CD4-positive, alpha-beta memory T cell (primary cell): ENCODE measurements at regions not wholly inside any gene's neighbourhood (a gene's known extent, or its start where the extent isn't known, plus 50 kb on each side); places are given as distances from the start of the nearest gene placed in this dataset.
A peak's percentile ranks its signal among the peaks of the same experiment; 100 is the strongest.

ENCODE experiments used
- CTCF ChIA-PET: fragments of 350-600 bp; sonication (Branson Sonifier 250); formaldehyde crosslinking; loops from one replicate; lab custom pipeline; 2021; ENCODE audit warnings: inconsistent platforms; ENCODE audit not compliant: partially characterized antibody; lab: Charles Lee
- POLR2A ChIA-PET: fragments of 350-600 bp; sonication (Branson Sonifier 250); formaldehyde crosslinking; loops from one replicate; lab custom pipeline; 2021; ENCODE audit not compliant: partially characterized antibody; lab: Charles Lee
- DNase-seq, 5 donors: peaks; one replicate each; pipeline versions ENCODE4 v3.0.0 to v3.0.0-alpha.2; 2020 to 2022; ENCODE audit warnings: mixed read lengths in 1 of 5
- H3K27ac ChIP-seq: one replicate; pipeline ENCODE4 v1.7.0; 2013; ENCODE audit warnings: low read depth, low read length
- H3K27me3 ChIP-seq: 2 replicates; pipeline ENCODE4 v1.7.0; 2013; ENCODE audit warnings: mild to moderate bottlenecking, low read length, moderate library complexity; ENCODE audit not compliant: insufficient read depth
- H3K36me3 ChIP-seq: 2 replicates; pipeline ENCODE4 v1.7.0; 2013; ENCODE audit warnings: mild to moderate bottlenecking, low read length, moderate library complexity; ENCODE audit not compliant: insufficient read depth
- H3K4me1 ChIP-seq: 2 replicates; pipeline ENCODE4 v1.7.0; 2013; ENCODE audit warnings: mild to moderate bottlenecking, low read length, moderate library complexity; ENCODE audit not compliant: insufficient read depth
- H3K4me3 ChIP-seq, 2 donors: one replicate each; pipeline ENCODE4 v1.7.0; 2013; ENCODE audit warnings: low read length in 2 of 2, mild to moderate bottlenecking in 1 of 2
- H3K9me3 ChIP-seq, 2 donors: one replicate each; pipeline ENCODE4 v1.7.0; 2013; ENCODE audit warnings: low read length in 2 of 2, control low read depth in 1 of 2; ENCODE audit not compliant: control insufficient read depth in 1 of 2
- H3K27ac Mint-ChIP-seq, 7 donors: one replicate each; pipeline ENCODE4 v1.8.0; 2020 to 2021; ENCODE audit warnings: mixed read lengths in 7 of 7, mild to moderate bottlenecking in 6 of 7, inconsistent platforms in 3 of 7, moderate library complexity in 3 of 7
- H3K27me3 Mint-ChIP-seq, 2 donors: one replicate each; pipeline ENCODE4 v1.8.0; 2020 to 2021; ENCODE audit warnings: mixed read lengths in 2 of 2
- H3K36me3 Mint-ChIP-seq, 2 donors: one replicate each; pipeline ENCODE4 v1.8.0; 2020 to 2021; ENCODE audit warnings: mixed read lengths in 2 of 2, inconsistent platforms in 1 of 2, mild to moderate bottlenecking in 1 of 2
- H3K4me1 Mint-ChIP-seq, 4 donors: one replicate each; pipeline ENCODE4 v1.8.0; 2020 to 2021; ENCODE audit warnings: mixed read lengths in 4 of 4, mild to moderate bottlenecking in 1 of 4
- H3K4me3 Mint-ChIP-seq, 8 donors: one replicate each; pipeline ENCODE4 v1.8.0; 2020 to 2021; ENCODE audit warnings: mixed read lengths in 8 of 8, mild to moderate bottlenecking in 7 of 8, moderate library complexity in 6 of 8, inconsistent platforms in 3 of 8
- H3K9me3 Mint-ChIP-seq, 8 donors: one replicate each; pipeline ENCODE4 v1.8.0; 2020 to 2021; ENCODE audit warnings: mixed read lengths in 8 of 8, mild to moderate bottlenecking in 5 of 8, inconsistent platforms in 3 of 8, moderate library complexity in 1 of 8
- intact Hi-C: fragments of 100-400 bp; cut with micrococcal nuclease; formaldehyde crosslinking; loops from one replicate; pipeline ENCODE4 v1.15.1; 2023

DNA sequence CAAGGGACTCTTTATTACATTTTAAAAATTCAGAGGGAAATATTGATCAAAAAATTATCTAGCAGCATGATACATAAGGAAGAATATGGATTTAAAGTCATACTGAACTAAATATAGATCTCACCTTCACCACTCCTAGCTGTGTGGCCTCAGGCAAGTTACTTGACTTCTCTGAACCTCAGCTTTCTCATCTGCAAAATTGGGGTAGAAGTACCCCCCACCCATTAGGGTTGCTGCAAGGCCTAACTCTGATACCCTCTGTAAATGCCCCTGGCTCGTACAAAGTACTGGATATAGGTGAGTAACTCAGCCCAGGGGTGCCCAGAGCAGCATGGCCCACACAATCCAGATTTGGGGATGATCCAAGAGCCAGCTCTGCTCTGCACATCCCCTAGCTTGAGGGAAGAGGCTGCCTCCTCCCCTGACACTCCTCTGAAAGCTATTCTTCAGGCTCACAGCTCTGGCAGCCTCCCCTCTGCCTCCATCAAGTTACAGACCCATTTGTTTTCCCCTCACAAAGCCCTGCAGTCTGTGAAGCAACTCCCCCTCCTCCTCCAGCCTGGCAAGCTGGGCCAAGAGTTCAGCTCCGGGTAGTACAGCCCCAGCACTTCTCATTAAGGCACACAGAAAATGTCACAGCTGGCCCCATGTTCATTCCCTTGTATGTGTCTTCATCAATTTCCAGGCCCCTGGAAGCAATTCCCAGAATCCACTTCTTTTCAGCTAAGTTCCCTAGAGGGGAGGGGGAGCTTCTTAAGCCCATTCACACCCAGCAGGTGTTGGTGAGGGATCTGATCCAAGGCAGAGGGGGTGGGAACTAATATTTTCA is 143.7 kb downstream of the PLPP3 start:
- CTCF ChIA-PET = interaction anchor here (0.7 to 1.4 kb wide), 2 partner anchors 9 to 12 kb away, joined by 3 read pairs; no protein-coding TSS in a partner anchor
- peaks cover 0 to 2% of the 10 kb centered on the region in 2 donors for H3K27me3 Mint-ChIP-seq
- no peaks in the 10 kb centered on the region for H3K27me3 ChIP-seq
- H3K27ac ChIP-seq = no peak overlapping the region
- H3K9me3 Mint-ChIP-seq = peaks cover 0 to 2% (median under 1%) of the 10 kb centered on the region in 8 donors
- no peaks in the 10 kb centered on the region for H3K4me1 Mint-ChIP-seq
- intact Hi-C loops = no loop called here
- H3K36me3 Mint-ChIP-seq = no peaks in the 10 kb centered on the region
- no peak for DNase-seq
- H3K4me3 Mint-ChIP-seq = no peak overlapping the region
- no peaks in the 10 kb centered on the region for H3K4me1 ChIP-seq
- H3K36me3 ChIP-seq = no peaks in the 10 kb centered on the region
- no peak overlapping the region for H3K4me3 ChIP-seq
- H3K27ac Mint-ChIP-seq = no peak overlapping the region
- POLR2A ChIA-PET = no interaction called here
- H3K9me3 ChIP-seq = no peaks in the 10 kb centered on the region

- Mint-ChIP-seq H3K27me3 (peaks cover 0 to 2% of the 10 kb centered on the region in 2 donors), H3K9me3 (peaks cover 0 to 2% (median under 1%) of the 10 kb centered on the region in 8 donors), H3K4me1 (no peaks in the 10 kb centered on the region), H3K4me3 (no peak overlapping the region), H3K27ac (no peak overlapping the region), H3K36me3 (no peaks in the 10 kb centered on the region)
- intact Hi-C loops = no loop called here
- Histone ChIP-seq H3K36me3 (no peaks in the 10 kb centered on the region), H3K4me1 (no peaks in the 10 kb centered on the region), H3K9me3 (no peaks in the 10 kb centered on the region), H3K4me3 (no peak overlapping the region), H3K27me3 (no peaks in the 10 kb centered on the region), H3K27ac (no peak overlapping the region)
- DNase-seq = no peak
- POLR2A ChIA-PET = no interaction called here
- CTCF ChIA-PET = interaction anchor here (1.4 kb wide), 1 partner anchor 9 kb away, joined by 3 read pairs; no protein-coding TSS in a partner anchor
These were observed 144.6 kb downstream of the PLPP3 start for GRCh38 chr1:56434740-56435139.

DNA sequence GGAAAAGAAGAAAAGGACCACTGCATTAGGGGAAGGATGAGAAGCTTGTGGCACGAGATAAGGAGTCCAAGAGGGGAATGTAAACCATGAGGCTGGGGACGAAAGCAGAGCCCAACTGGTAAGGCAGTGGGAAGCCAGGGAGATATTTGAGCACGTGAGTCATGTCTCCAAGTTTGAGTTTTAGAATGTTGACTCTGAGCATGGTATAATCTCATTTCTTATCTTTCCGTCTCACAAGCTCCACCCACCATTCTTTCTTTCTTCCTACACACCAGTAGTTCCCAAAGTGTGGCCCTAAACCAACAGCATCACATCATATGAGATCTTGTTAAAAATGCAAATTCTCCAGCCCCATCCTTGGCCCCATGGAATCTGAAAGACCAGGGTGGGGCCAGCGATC is 145.3 kb downstream of the PLPP3 start:
- no peaks in the 10 kb centered on the region for H3K4me1 ChIP-seq
- H3K27me3 Mint-ChIP-seq = peaks cover 0 to 2% of the 10 kb centered on the region in 2 donors
- H3K9me3 Mint-ChIP-seq = peaks cover 0 to 2% (median under 1%) of the 10 kb centered on the region in 8 donors
- no peaks in the 10 kb centered on the region for H3K27me3 ChIP-seq
- no peaks in the 10 kb centered on the region for H3K36me3 Mint-ChIP-seq
- H3K4me3 ChIP-seq = no peak overlapping the region
- no peaks in the 10 kb centered on the region for H3K9me3 ChIP-seq
- H3K4me1 Mint-ChIP-seq = no peaks in the 10 kb centered on the region
- ChIA-PET POLR2A (no interaction called here), CTCF (no interaction called here)
- no peaks in the 10 kb centered on the region for H3K36me3 ChIP-seq
- DNase-seq = no peak
- H3K4me3 Mint-ChIP-seq = no peak overlapping the region
- intact Hi-C loops = no loop called here
- no peak overlapping the region for H3K27ac ChIP-seq
- H3K27ac Mint-ChIP-seq = no peak overlapping the region

DNA sequence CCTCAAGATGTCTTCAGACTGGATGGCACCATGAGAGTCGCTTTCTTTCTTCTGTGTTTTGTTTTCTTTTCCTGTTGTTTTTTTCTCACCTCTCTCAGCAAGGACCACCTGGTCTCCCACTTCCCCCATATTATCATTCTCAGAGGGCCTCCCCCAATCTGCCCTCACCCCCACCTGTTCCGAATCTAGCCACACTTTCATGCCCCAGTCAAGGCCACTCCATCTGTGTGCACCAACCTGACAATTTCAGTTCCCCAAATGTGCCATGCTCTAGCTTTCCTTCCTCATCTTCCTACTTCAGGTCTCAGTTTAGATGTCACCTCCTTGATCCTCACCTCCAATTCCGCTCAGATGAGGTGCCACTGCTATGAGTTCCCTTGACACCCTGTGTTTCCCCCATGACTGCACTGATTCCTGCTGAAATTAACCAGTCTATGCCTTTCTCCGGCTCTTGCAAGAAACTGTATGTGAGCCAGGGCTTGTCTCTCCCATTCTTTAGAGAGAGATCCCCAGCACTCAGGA is 146.2 kb downstream of the PLPP3 start:
- H3K27ac ChIP-seq = no peak overlapping the region
- intact Hi-C loops = no loop called here
- H3K9me3 Mint-ChIP-seq = peaks cover 0 to 2% (median under 1%) of the 10 kb centered on the region in 8 donors
- H3K27ac Mint-ChIP-seq = no peak overlapping the region
- H3K9me3 ChIP-seq = no peaks in the 10 kb centered on the region
- DNase-seq = no peak
- peaks cover 0 to 2% of the 10 kb centered on the region in 2 donors for H3K27me3 Mint-ChIP-seq
- POLR2A ChIA-PET = no interaction called here
- no peaks in the 10 kb centered on the region for H3K4me1 ChIP-seq
- no peak overlapping the region for H3K4me3 ChIP-seq
- no peaks in the 10 kb centered on the region for H3K36me3 Mint-ChIP-seq
- no peaks in the 10 kb centered on the region for H3K4me1 Mint-ChIP-seq
- CTCF ChIA-PET = no interaction called here
- H3K4me3 Mint-ChIP-seq = peak overlapping the region in 1 of 8 donors; percentile 1
- no peaks in the 10 kb centered on the region for H3K36me3 ChIP-seq
- H3K27me3 ChIP-seq = no peaks in the 10 kb centered on the region

- no peak overlapping the region for H3K27ac ChIP-seq
- H3K4me3 ChIP-seq = no peak overlapping the region
- no peak overlapping the region for H3K27ac Mint-ChIP-seq
- no peaks in the 10 kb centered on the region for H3K27me3 ChIP-seq
- no peaks in the 10 kb centered on the region for H3K4me1 Mint-ChIP-seq
- H3K36me3 Mint-ChIP-seq = no peaks in the 10 kb centered on the region
- CTCF ChIA-PET = no interaction called here
- H3K9me3 ChIP-seq = no peaks in the 10 kb centered on the region
- H3K27me3 Mint-ChIP-seq = peaks cover 0 to 2% of the 10 kb centered on the region in 2 donors
- no peak for DNase-seq
- H3K4me3 Mint-ChIP-seq = no peak overlapping the region
- H3K36me3 ChIP-seq = no peaks in the 10 kb centered on the region
- intact Hi-C loops = no loop called here
- no peaks in the 10 kb centered on the region for H3K4me1 ChIP-seq
- H3K9me3 Mint-ChIP-seq = peaks cover 0 to 5% (median under 1%) of the 10 kb centered on the region in 8 donors
- POLR2A ChIA-PET = no interaction called here
These were observed 147.0 kb downstream of the PLPP3 start for GRCh38 chr1:56432166-56432971.

GRCh38 chr1:56430141-56430839 is 149.1 kb downstream of the PLPP3 start:
- no peaks in the 10 kb centered on the region for H3K9me3 ChIP-seq
- H3K36me3 ChIP-seq = no peaks in the 10 kb centered on the region
- Mint-ChIP-seq H3K4me1 (no peaks in the 10 kb centered on the region), H3K9me3 (peaks cover 0 to 9% (median 2%) of the 10 kb centered on the region in 8 donors), H3K4me3 (no peak overlapping the region), H3K27me3 (peaks cover 0 to 2% of the 10 kb centered on the region in 2 donors), H3K27ac (no peak overlapping the region), H3K36me3 (no peaks in the 10 kb centered on the region)
- no peak overlapping the region for H3K27ac ChIP-seq
- no peak for DNase-seq
- POLR2A ChIA-PET = no interaction called here
- no peak overlapping the region for H3K4me3 ChIP-seq
- CTCF ChIA-PET = no interaction called here
- no peaks in the 10 kb centered on the region for H3K4me1 ChIP-seq
- intact Hi-C loops = no loop called here
- no peaks in the 10 kb centered on the region for H3K27me3 ChIP-seq

GRCh38 chr1:56429288-56429687 is 150.1 kb downstream of the PLPP3 start:
- Histone ChIP-seq H3K4me3 (no peak overlapping the region), H3K9me3 (no peaks in the 10 kb centered on the region), H3K36me3 (no peaks in the 10 kb centered on the region), H3K27me3 (no peaks in the 10 kb centered on the region), H3K4me1 (no peaks in the 10 kb centered on the region), H3K27ac (no peak overlapping the region)
- intact Hi-C loops = no loop called here
- POLR2A ChIA-PET = no interaction called here
- H3K4me3 Mint-ChIP-seq = no peak overlapping the region
- no peaks in the 10 kb centered on the region for H3K4me1 Mint-ChIP-seq
- H3K27me3 Mint-ChIP-seq = peaks cover 1 to 2% of the 10 kb centered on the region in 2 donors
- H3K36me3 Mint-ChIP-seq = no peaks in the 10 kb centered on the region
- no peak for DNase-seq
- no peak overlapping the region for H3K27ac Mint-ChIP-seq
- peaks cover 0 to 9% (median 2%) of the 10 kb centered on the region in 8 donors for H3K9me3 Mint-ChIP-seq
- CTCF ChIA-PET = no interaction called here
